ENCODE measurements at regions not wholly inside any gene's neighbourhood (a gene's known extent, or its start where the extent isn't known, plus 50 kb on each side); places are given as distances from the start of the nearest gene placed in this dataset.

DNA sequence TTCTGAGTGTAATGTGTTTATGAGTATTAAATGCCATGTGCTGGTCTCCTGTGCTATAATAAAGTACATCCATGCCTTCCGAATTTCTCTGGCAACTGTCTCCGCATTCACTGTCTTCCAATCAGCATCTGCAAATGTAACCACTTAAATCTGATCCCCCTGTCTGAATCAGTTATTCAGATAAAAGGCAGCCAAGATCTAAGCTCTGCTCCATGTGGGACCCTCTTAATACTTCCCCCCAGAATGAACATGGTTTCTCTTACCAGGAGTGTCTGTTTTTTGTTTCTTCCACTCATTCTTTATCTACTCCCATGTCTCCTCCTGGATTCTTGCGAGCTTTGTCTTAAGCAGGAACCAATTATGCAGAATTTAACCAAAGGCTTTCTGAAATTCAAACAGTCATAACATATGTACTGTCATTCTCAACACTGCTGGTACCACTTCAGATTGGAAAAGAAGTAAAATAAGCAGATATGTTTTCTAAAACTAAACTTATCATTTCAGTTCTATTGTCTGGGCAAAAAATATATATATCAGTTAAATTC is 996.7 kb upstream of the FLRT2 start:
- no peak for DNase-seq (ENCODE audit: low read depth, low spot score)
- ChIA-PET CTCF (no interaction called here), POLR2A (no interaction called here)
- H3K9me3 ChIP-seq (ENCODE audit: control insufficient read depth, insufficient read depth, low read length), result no peaks in the 10 kb centered on the region
- TF ChIP-seq, protein P1, sequence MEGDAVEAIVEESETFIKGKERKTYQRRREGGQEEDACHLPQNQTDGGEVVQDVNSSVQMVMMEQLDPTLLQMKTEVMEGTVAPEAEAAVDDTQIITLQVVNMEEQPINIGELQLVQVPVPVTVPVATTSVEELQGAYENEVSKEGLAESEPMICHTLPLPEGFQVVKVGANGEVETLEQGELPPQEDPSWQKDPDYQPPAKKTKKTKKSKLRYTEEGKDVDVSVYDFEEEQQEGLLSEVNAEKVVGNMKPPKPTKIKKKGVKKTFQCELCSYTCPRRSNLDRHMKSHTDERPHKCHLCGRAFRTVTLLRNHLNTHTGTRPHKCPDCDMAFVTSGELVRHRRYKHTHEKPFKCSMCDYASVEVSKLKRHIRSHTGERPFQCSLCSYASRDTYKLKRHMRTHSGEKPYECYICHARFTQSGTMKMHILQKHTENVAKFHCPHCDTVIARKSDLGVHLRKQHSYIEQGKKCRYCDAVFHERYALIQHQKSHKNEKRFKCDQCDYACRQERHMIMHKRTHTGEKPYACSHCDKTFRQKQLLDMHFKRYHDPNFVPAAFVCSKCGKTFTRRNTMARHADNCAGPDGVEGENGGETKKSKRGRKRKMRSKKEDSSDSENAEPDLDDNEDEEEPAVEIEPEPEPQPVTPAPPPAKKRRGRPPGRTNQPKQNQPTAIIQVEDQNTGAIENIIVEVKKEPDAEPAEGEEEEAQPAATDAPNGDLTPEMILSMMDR (IDR thresholded peaks at IDR 0.05; ENCODE audit: low read depth, low read length), result no peak
- H3K27ac ChIP-seq (ENCODE audit: low read depth, low read length), result no peak overlapping the region
- no peak overlapping the region for H3K4me3 ChIP-seq (ENCODE audit: low read depth, low read length)
- H3K27me3 ChIP-seq (ENCODE audit: control insufficient read depth, insufficient read depth, low read length), result no peaks in the 10 kb centered on the region

DNA sequence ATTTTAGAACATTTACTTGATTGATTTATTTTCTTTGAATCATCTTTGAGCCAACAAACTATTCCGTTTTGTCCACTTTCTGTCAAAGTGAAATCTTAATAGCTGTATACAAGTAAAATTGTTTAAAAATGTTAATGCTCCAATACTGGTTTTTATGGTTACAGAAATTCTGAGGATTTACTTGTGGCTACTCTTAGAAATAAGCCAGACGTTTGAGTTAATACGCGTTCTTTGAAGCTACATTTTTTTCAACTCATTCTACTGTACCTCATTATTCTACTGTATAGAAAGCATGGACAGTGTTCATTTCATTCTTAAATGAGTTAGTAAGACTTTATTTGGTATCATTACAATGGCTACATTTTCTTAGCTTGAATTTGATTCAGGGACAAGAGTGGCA is 996.2 kb upstream of the FLRT2 start:
- Histone ChIP-seq H3K27me3 (ENCODE audit: control insufficient read depth, insufficient read depth, low read length) (no peaks in the 10 kb centered on the region), H3K4me3 (ENCODE audit: low read depth, low read length) (no peak overlapping the region), H3K9me3 (ENCODE audit: control insufficient read depth, insufficient read depth, low read length) (no peaks in the 10 kb centered on the region), H3K27ac (ENCODE audit: low read depth, low read length) (no peak overlapping the region)
- ChIA-PET CTCF (no interaction called here), POLR2A (no interaction called here)
- no peak for DNase-seq (ENCODE audit: low read depth, low spot score)
- TF ChIP-seq, protein P1 (IDR thresholded peaks at IDR 0.05; ENCODE audit: low read depth, low read length), result no peak

DNA sequence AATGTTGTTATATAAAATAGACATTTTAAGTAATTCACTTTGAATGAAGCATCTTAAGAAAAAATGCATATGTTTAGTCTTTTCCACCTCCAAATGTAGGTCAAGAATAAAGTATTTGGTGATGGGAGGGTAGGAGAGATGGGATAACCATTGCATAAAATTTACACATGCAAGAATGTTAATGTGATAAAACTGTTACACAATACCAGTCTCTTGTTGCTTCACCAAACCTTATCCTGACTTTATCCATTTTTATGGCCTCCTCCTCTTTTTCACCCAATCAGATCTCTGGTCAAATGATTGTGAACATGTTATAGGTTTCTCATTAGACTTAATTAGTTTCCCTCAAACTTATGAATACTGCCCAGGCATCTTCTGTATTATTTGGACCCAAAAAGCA is 994.5 kb upstream of the FLRT2 start:
- DNase-seq (ENCODE audit: low read depth, low spot score), result no peak
- H3K27me3 ChIP-seq (ENCODE audit: control insufficient read depth, insufficient read depth, low read length), result no peaks in the 10 kb centered on the region
- TF ChIP-seq, protein P1 (IDR thresholded peaks at IDR 0.05; ENCODE audit: low read depth, low read length), result no peak
- no peak overlapping the region for H3K4me3 ChIP-seq (ENCODE audit: low read depth, low read length)
- no peaks in the 10 kb centered on the region for H3K9me3 ChIP-seq (ENCODE audit: control insufficient read depth, insufficient read depth, low read length)
- H3K27ac ChIP-seq (ENCODE audit: low read depth, low read length), result no peak overlapping the region
- CTCF ChIA-PET, result no interaction called here
- POLR2A ChIA-PET, result no interaction called here

DNA sequence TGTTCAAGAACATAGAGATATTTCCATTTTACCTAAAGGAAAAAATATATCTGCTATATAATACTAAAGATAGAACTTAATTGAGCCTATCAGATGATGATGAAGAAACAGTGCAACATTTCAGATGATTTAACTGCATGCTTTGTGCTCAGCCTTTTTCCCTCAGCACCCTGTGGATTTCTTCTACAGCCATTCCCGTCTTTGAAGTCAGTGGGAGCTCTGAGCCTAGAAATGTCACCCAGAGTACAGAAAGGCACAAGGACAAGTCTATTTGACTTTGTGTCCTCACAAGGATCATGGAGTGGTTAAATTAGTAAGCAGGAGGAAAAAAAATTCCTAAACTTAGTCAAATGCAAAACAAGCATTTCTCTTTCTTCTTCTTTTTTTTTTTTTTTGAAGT is 994.0 kb upstream of the FLRT2 start:
- H3K27me3 ChIP-seq (ENCODE audit: control insufficient read depth, insufficient read depth, low read length), result no peaks in the 10 kb centered on the region
- ChIA-PET POLR2A (no interaction called here), CTCF (no interaction called here)
- H3K27ac ChIP-seq (ENCODE audit: low read depth, low read length), result no peak overlapping the region
- TF ChIP-seq, protein P1 (IDR thresholded peaks at IDR 0.05; ENCODE audit: low read depth, low read length), result no peak
- no peak overlapping the region for H3K4me3 ChIP-seq (ENCODE audit: low read depth, low read length)
- no peak for DNase-seq (ENCODE audit: low read depth, low spot score)
- H3K9me3 ChIP-seq (ENCODE audit: control insufficient read depth, insufficient read depth, low read length), result no peaks in the 10 kb centered on the region

DNA sequence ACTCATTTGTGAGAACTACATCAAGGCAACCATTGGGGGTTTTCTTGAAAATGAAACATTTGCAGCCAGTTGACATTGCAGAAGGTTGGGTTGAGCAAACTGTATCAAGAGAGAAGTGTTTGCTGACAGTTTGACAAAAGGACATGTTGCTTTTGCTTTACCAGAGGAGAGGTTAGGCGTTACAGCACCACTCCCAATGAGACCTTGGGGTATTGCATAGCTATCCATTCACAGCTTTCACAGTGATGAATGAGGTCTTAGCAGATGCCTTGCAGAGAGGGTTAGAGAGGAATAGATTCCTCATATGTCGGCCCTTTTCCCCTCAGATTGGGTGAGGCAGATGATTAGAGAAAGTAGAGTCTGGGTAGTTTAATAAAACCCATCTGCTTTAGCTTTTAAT is 988.9 kb upstream of the FLRT2 start:
- TF ChIP-seq, protein P1 (IDR thresholded peaks at IDR 0.05; ENCODE audit: low read depth, low read length), result no peak
- Histone ChIP-seq H3K27ac (ENCODE audit: low read depth, low read length) (no peak overlapping the region), H3K4me3 (ENCODE audit: low read depth, low read length) (no peak overlapping the region), H3K27me3 (ENCODE audit: control insufficient read depth, insufficient read depth, low read length) (no peaks in the 10 kb centered on the region), H3K9me3 (ENCODE audit: control insufficient read depth, insufficient read depth, low read length) (no peaks in the 10 kb centered on the region)
- DNase-seq (ENCODE audit: low read depth, low spot score), result no peak
- CTCF ChIA-PET, result no interaction called here
- POLR2A ChIA-PET, result no interaction called here
